Neural cell (in vitro differentiated cells): ENCODE measurements at regions not wholly inside any gene's neighbourhood (a gene's known extent, or its start where the extent isn't known, plus 50 kb on each side); places are given as distances from the start of the nearest gene placed in this dataset.
"Not testable (repeated sequence)": the region's sequence is repeated elsewhere in the genome, so short reads cannot be mapped to it uniquely, and the experiment has no call there.

Source experiments
- CTCF ChIP-seq: fragments of 450-650 bp; IDR thresholded peaks from 2 replicates; pipeline ENCODE4 v1.5.1; 2014; ENCODE audit warnings: antibody characterized with exemption, mild to moderate bottlenecking, moderate library complexity; ENCODE audit not compliant: poor library complexity, severe bottlenecking
- EP300 ChIP-seq: fragments of 450-650 bp; conservative IDR thresholded peaks from 2 replicates; pipeline ENCODE4 v1.6.1; 2014; ENCODE audit warnings: antibody characterized with exemption, mild to moderate bottlenecking, moderate library complexity; ENCODE audit not compliant: poor library complexity, severe bottlenecking
- POLR2AphosphoS5 ChIP-seq: IDR thresholded peaks from 2 replicates; pipeline ENCODE4 v1.6.1; 2012
- TAF1 ChIP-seq: IDR thresholded peaks from 2 replicates; pipeline ENCODE4 v1.6.1; 2012; ENCODE audit warnings: low read depth

GRCh38 chr5:42932011-42932410, 108.1 kb downstream of the ANXA2R start:
- not testable (repeated sequence) for TF ChIP-seq CTCF, EP300, POLR2AphosphoS5, TAF1
